SU-DHL-6 (cell line): ENCODE measurements at regions not wholly inside any gene's neighbourhood (a gene's known extent, or its start where the extent isn't known, plus 50 kb on each side); places are given as distances from the start of the nearest gene placed in this dataset.
"Not testable (repeated sequence)": the region's sequence is repeated elsewhere in the genome, so short reads cannot be mapped to it uniquely, and the experiment has no call there.

Experiments
- H2AFZ ChIP-seq: fragments of 200-600 bp; sonication (generic); 2 replicates; pipeline ENCODE4 v1.6.1; 2014; ENCODE audit warnings: low read depth, mild to moderate bottlenecking, moderate library complexity, mixed read lengths, antibody characterized with exemption, low read length; ENCODE audit not compliant: severe bottlenecking
- H3F3A ChIP-seq: fragments of 200-600 bp; shearing (Covaris generic); 2 replicates; pipeline ENCODE4 v1.6.0; 2016; ENCODE audit warnings: antibody characterized with exemption, mild to moderate bottlenecking; ENCODE audit not compliant: insufficient read depth
- H3K27ac ChIP-seq: fragments of 200-600 bp; sonication (generic); 2 replicates; pipeline ENCODE4 v1.5.1; 2016; ENCODE audit warnings: low read depth, mild to moderate bottlenecking, low read length, moderate library complexity, mixed read lengths
- H3K27me3 ChIP-seq: fragments of 200-600 bp; sonication (generic), shearing (Covaris generic); 2 replicates; pipeline ENCODE4 v1.6.0; 2014; ENCODE audit warnings: mild to moderate bottlenecking, low read length
- H3K36me3 ChIP-seq: fragments of 200-600 bp; sonication (generic); 2 replicates; pipeline ENCODE4 v1.6.1; 2014; ENCODE audit warnings: mild to moderate bottlenecking, low read length, mixed read lengths
- H3K4me2 ChIP-seq: fragments of 300-600, 200-600 bp; shearing (Covaris generic), sonication (generic); 2 replicates; pipeline ENCODE4 v1.6.0; 2014; ENCODE audit warnings: low read length, low read depth, mild to moderate bottlenecking; ENCODE audit not compliant: poor library complexity, severe bottlenecking
- H3K4me3 ChIP-seq: fragments of 200-600 bp; sonication (generic); 2 replicates; pipeline ENCODE4 v1.5.1; 2014; ENCODE audit warnings: antibody characterized with exemption, low read length, mild to moderate bottlenecking, mixed read lengths; ENCODE audit not compliant: insufficient read depth, poor library complexity, severe bottlenecking
- H3K79me2 ChIP-seq: fragments of 200-600 bp; sonication (generic); 2 replicates; pipeline ENCODE4 v1.6.1; 2014; ENCODE audit warnings: mild to moderate bottlenecking, low read length, moderate library complexity; ENCODE audit not compliant: insufficient read depth
- H3K9ac ChIP-seq: fragments of 200-600 bp; sonication (generic); 2 replicates; pipeline ENCODE4 v1.7.0; 2014; ENCODE audit warnings: mild to moderate bottlenecking, low read length
- H3K9me2 ChIP-seq: fragments of 200-600 bp; sonication (generic); replicated peaks from 2 replicates; pipeline ENCODE4 v1.6.1; 2014; ENCODE audit warnings: low read length; ENCODE audit not compliant: insufficient read depth
- H3K9me3 ChIP-seq: fragments of 200-600 bp; sonication (generic); 2 replicates; pipeline ENCODE4 v1.6.1; 2014; ENCODE audit warnings: low read length, mixed read lengths; ENCODE audit not compliant: insufficient read depth
- H4K20me1 ChIP-seq: fragments of 200-600 bp; sonication (generic); 2 replicates; pipeline ENCODE4 v1.6.1; 2014; ENCODE audit warnings: low read depth, mild to moderate bottlenecking, antibody characterized with exemption, low read length, moderate library complexity, mixed read lengths
- CTCF ChIP-seq: fragments of 200-600 bp; sonication (generic); IDR thresholded peaks from one replicate; pipeline ENCODE4 v1.5.1; 2017; ENCODE audit warnings: antibody characterized with exemption, mild to moderate bottlenecking, low read length, moderate library complexity; ENCODE audit not compliant: insufficient read depth, poor library complexity, severe bottlenecking
- EZH2phosphoT487 ChIP-seq: fragments of 200-600 bp; sonication (generic), shearing (Covaris generic); conservative IDR thresholded peaks from 2 replicates; pipeline ENCODE4 v1.6.1; 2018; ENCODE audit warnings: mild to moderate bottlenecking, antibody characterized with exemption, low read length, moderate library complexity, mixed read lengths

- no peaks in the 10 kb centered on the region for H3K79me2 ChIP-seq
- no peaks in the 10 kb centered on the region for H3K36me3 ChIP-seq
- H3K9ac ChIP-seq: no peak overlapping the region
- no peaks in the 10 kb centered on the region for H3K27me3 ChIP-seq
- H3K4me3 ChIP-seq: no peak overlapping the region
- no peaks in the 10 kb centered on the region for H4K20me1 ChIP-seq
- no peak overlapping the region for H3K27ac ChIP-seq
- H2AFZ ChIP-seq: no peak overlapping the region
- TF ChIP-seq EZH2phosphoT487 (no peak), CTCF (no peak)
- no peaks in the 10 kb centered on the region for H3F3A ChIP-seq
- no peak overlapping the region for H3K4me2 ChIP-seq
- H3K9me2 ChIP-seq: no peaks in the 10 kb centered on the region
- H3K9me3 ChIP-seq: no peaks in the 10 kb centered on the region
Measured at GRCh38 chr5:42874621-42875198, 63.0 kb upstream of the SELENOP start.

GRCh38 chr5:42872865-42873264, 61.2 kb upstream of the SELENOP start:
- Histone ChIP-seq H3K79me2 (no peaks in the 10 kb centered on the region), H3K36me3 (no peaks in the 10 kb centered on the region), H4K20me1 (no peaks in the 10 kb centered on the region), H3K9me2 (no peaks in the 10 kb centered on the region), H2AFZ (no peak overlapping the region), H3K4me3 (no peak overlapping the region), H3K4me2 (no peak overlapping the region), H3K27me3 (no peaks in the 10 kb centered on the region), H3K27ac (no peak overlapping the region), H3F3A (no peaks in the 10 kb centered on the region), H3K9ac (no peak overlapping the region), H3K9me3 (no peaks in the 10 kb centered on the region)
- TF ChIP-seq EZH2phosphoT487 (no peak), CTCF (no peak)

- H3K27ac ChIP-seq: no peak overlapping the region
- H4K20me1 ChIP-seq: no peaks in the 10 kb centered on the region
Measured at GRCh38 chr5:42870882-42871418, 59.3 kb upstream of the SELENOP start.

GRCh38 chr5:42868417-42868816, 56.7 kb upstream of the SELENOP start:
- H3K9me3 ChIP-seq, H2AFZ ChIP-seq, H3K9ac ChIP-seq, H3F3A ChIP-seq, H3K27me3 ChIP-seq, H3K36me3 ChIP-seq, H3K79me2 ChIP-seq, H3K27ac ChIP-seq, H3K4me2 ChIP-seq, H3K9me2 ChIP-seq, H4K20me1 ChIP-seq, H3K4me3 ChIP-seq: not testable (repeated sequence)

More at GRCh38 chr5:42870882-42871418, 59.3 kb upstream of the SELENOP start:
- Histone ChIP-seq H3K27me3 (no peaks in the 10 kb centered on the region), H3K4me2 (no peak overlapping the region), H3K4me3 (no peak overlapping the region), H3K9me2 (no peaks in the 10 kb centered on the region), H3K9me3 (no peaks in the 10 kb centered on the region), H2AFZ (no peak overlapping the region), H3F3A (no peaks in the 10 kb centered on the region), H3K9ac (no peak overlapping the region), H3K79me2 (no peaks in the 10 kb centered on the region), H3K36me3 (no peaks in the 10 kb centered on the region)
- TF ChIP-seq EZH2phosphoT487: no peak
- TF ChIP-seq CTCF: no peak

GRCh38 chr5:42864749-42865148, 53.1 kb upstream of the SELENOP start:
- H3K27ac ChIP-seq, H2AFZ ChIP-seq, H3K27me3 ChIP-seq, H3K9ac ChIP-seq, H3K4me2 ChIP-seq, H3K36me3 ChIP-seq, H3K9me2 ChIP-seq, H3K79me2 ChIP-seq, H3K9me3 ChIP-seq, H3K4me3 ChIP-seq, H4K20me1 ChIP-seq, H3F3A ChIP-seq: not testable (repeated sequence)
